CMK (cell line): ENCODE measurements at regions not wholly inside any gene's neighbourhood (a gene's known extent, or its start where the extent isn't known, plus 50 kb on each side); places are given as distances from the start of the nearest gene placed in this dataset.
"Not testable (repeated sequence)": the region's sequence is repeated elsewhere in the genome, so short reads cannot be mapped to it uniquely, and the experiment has no call there.

Source experiments
- DNase-seq: peaks from one replicate; pipeline ENCODE4 v3.0.0-alpha.2; 2010; ENCODE audit warnings: low read depth

- DNase-seq, result no peak
These were observed 170.5 kb upstream of the WSCD1 start for GRCh38 chr17:5899496-5900195.

GRCh38 chr17:5901731-5902130, 168.4 kb upstream of the WSCD1 start:
- DNase-seq, result no peak

GRCh38 chr17:5902181-5903140, 167.7 kb upstream of the WSCD1 start:
- no peak for DNase-seq

GRCh38 chr17:5911919-5912318, 158.3 kb upstream of the WSCD1 start:
- DNase-seq, result no peak

- no peak for DNase-seq
These were observed 157.1 kb upstream of the WSCD1 start for GRCh38 chr17:5913032-5913531.

GRCh38 chr17:5913641-5914040, 156.5 kb upstream of the WSCD1 start:
- no peak for DNase-seq

GRCh38 chr17:5915337-5915736, 154.8 kb upstream of the WSCD1 start:
- no peak for DNase-seq

- DNase-seq, result no peak
These were observed 151.1 kb upstream of the WSCD1 start for GRCh38 chr17:5919089-5919488.

GRCh38 chr17:5921512-5922282, 148.5 kb upstream of the WSCD1 start:
- no peak for DNase-seq

GRCh38 chr17:5922476-5922875, 147.7 kb upstream of the WSCD1 start:
- no peak for DNase-seq

GRCh38 chr17:5929721-5930120, 140.5 kb upstream of the WSCD1 start:
- DNase-seq, result no peak

GRCh38 chr17:5930555-5930954, 139.6 kb upstream of the WSCD1 start:
- not testable (repeated sequence) for DNase-seq

GRCh38 chr17:5931616-5932015, 138.6 kb upstream of the WSCD1 start:
- no peak for DNase-seq

- DNase-seq, result no peak
These were observed 136.7 kb upstream of the WSCD1 start for GRCh38 chr17:5933430-5933829.

- DNase-seq, result no peak
These were observed 128.9 kb upstream of the WSCD1 start for GRCh38 chr17:5941258-5941657.

- peak; percentile 20 for DNase-seq
These were observed 127.5 kb upstream of the WSCD1 start for GRCh38 chr17:5942687-5943086.

GRCh38 chr17:5943232-5943631, 126.9 kb upstream of the WSCD1 start:
- DNase-seq, result peak; percentile 32

- DNase-seq, result no peak
These were observed 126.2 kb upstream of the WSCD1 start for GRCh38 chr17:5943982-5944381.

- DNase-seq, result no peak
These were observed 122.4 kb upstream of the WSCD1 start for GRCh38 chr17:5947701-5948180.

- no peak for DNase-seq
These were observed 121.4 kb upstream of the WSCD1 start for GRCh38 chr17:5948811-5949210.

GRCh38 chr17:5950878-5951277, 119.3 kb upstream of the WSCD1 start:
- DNase-seq, result no peak

- DNase-seq, result no peak
These were observed 118.3 kb upstream of the WSCD1 start for GRCh38 chr17:5951912-5952311.
